K562 (cell line): ENCODE measurements at regions not wholly inside any gene's neighbourhood (a gene's known extent, or its start where the extent isn't known, plus 50 kb on each side); places are given as distances from the start of the nearest gene placed in this dataset.

Experiments
- HDAC3 ChIP-seq: fragments of 450-650 bp; IDR thresholded peaks from 2 replicates; pipeline ENCODE4 v1.6.1; 2018; ENCODE audit warnings: borderline replicate concordance, mild to moderate bottlenecking, moderate library complexity; ENCODE audit not compliant: partially characterized antibody
- POU5F1 ChIP-seq: fragments of 150-350 bp; IDR thresholded peaks from 2 replicates; pipeline ENCODE4 v1.6.1; 2014; ENCODE audit warnings: borderline replicate concordance, low read length, low read depth, mild to moderate bottlenecking; ENCODE audit not compliant: partially characterized antibody
- TF ChIP-seq, protein P1 (sequence below): fragments of 450-650 bp; formaldehyde crosslinking; IDR thresholded peaks from 2 replicates; pipeline ENCODE4 v1.4.0; 2020; ENCODE audit warnings: mild to moderate bottlenecking, moderate library complexity

DNA sequence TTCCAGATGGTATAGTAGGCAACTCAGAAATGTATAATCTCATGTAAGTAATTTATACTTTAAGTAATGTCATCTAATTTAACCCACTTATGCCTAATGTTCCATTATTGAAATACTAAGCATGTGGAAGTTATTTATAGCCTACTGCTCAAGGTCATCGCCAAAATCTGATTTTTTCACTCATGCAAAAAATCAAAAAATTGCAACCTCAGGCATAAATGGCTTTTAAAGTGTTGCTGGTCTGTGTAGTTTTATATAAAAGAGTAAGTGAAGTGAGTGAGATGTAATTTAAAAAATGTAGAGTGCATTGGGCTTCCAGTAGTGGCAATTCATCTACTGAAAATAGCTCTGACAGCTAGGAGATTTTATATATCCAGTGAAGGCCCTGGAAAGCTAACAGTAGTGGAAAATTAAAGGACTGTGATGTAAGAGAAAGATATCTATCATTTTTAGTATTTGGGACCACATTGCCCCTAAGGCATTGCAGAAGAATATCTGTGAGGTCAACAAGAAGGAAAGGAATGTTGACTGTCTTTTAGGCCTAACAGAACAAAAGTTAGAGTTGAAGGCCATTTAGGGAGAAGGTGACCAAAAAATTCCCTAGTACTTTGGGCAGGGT, 624.5 kb upstream of the CHORDC1 start:
- no peak for TF ChIP-seq POU5F1
- TF ChIP-seq, protein P1, sequence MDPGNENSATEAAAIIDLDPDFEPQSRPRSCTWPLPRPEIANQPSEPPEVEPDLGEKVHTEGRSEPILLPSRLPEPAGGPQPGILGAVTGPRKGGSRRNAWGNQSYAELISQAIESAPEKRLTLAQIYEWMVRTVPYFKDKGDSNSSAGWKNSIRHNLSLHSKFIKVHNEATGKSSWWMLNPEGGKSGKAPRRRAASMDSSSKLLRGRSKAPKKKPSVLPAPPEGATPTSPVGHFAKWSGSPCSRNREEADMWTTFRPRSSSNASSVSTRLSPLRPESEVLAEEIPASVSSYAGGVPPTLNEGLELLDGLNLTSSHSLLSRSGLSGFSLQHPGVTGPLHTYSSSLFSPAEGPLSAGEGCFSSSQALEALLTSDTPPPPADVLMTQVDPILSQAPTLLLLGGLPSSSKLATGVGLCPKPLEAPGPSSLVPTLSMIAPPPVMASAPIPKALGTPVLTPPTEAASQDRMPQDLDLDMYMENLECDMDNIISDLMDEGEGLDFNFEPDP (CRISPR knock-in tag) = no peak
- TF ChIP-seq HDAC3 = no peak
